Eye (tissue), 1 donor: ENCODE measurements at regions not wholly inside any gene's neighbourhood (a gene's known extent, or its start where the extent isn't known, plus 50 kb on each side); places are given as distances from the start of the nearest gene placed in this dataset.

Experiments used
- DNase-seq: peaks from one replicate; pipeline ENCODE4 v3.0.0-alpha.2; 2015

GRCh38 chr12:30827101-30828066, 72.6 kb upstream of the CAPRIN2 start:
- no peak for DNase-seq

- no peak for DNase-seq
Measured at GRCh38 chr12:30826276-30826675, 71.5 kb upstream of the CAPRIN2 start.

- no peak for DNase-seq
Measured at GRCh38 chr12:30825341-30825740, 70.6 kb upstream of the CAPRIN2 start.

GRCh38 chr12:30824311-30824710, 69.6 kb upstream of the CAPRIN2 start:
- no peak for DNase-seq

GRCh38 chr12:30823764-30824163, 69.0 kb upstream of the CAPRIN2 start:
- DNase-seq: no peak

- DNase-seq: peak; percentile 87
Measured at GRCh38 chr12:30823156-30823699, 68.5 kb upstream of the CAPRIN2 start.

GRCh38 chr12:30822385-30823155, 67.8 kb upstream of the CAPRIN2 start:
- peak; percentile 92 for DNase-seq

- DNase-seq: peak; percentile 15
Measured at GRCh38 chr12:30820406-30820946, 65.7 kb upstream of the CAPRIN2 start.

GRCh38 chr12:30818562-30818961, 63.8 kb upstream of the CAPRIN2 start:
- DNase-seq: no peak

- DNase-seq: no peak
Measured at GRCh38 chr12:30816742-30817465, 62.2 kb upstream of the CAPRIN2 start.

GRCh38 chr12:30814295-30814655, 59.5 kb upstream of the CAPRIN2 start:
- DNase-seq: no peak

- no peak for DNase-seq
Measured at GRCh38 chr12:30813525-30814294, 59.0 kb upstream of the CAPRIN2 start.

GRCh38 chr12:30811966-30812365, 57.2 kb upstream of the CAPRIN2 start:
- no peak for DNase-seq

- DNase-seq: no peak
Measured at GRCh38 chr12:30810918-30811317, 56.2 kb upstream of the CAPRIN2 start.

GRCh38 chr12:30807695-30808034, 52.9 kb upstream of the CAPRIN2 start:
- DNase-seq: no peak

GRCh38 chr12:30806989-30807694, 52.4 kb upstream of the CAPRIN2 start:
- DNase-seq: peak; percentile 84

- no peak for DNase-seq
Measured at GRCh38 chr12:30805959-30806358, 51.2 kb upstream of the CAPRIN2 start.
